KMS-11 (cell line): ENCODE measurements at regions not wholly inside any gene's neighbourhood (a gene's known extent, or its start where the extent isn't known, plus 50 kb on each side); places are given as distances from the start of the nearest gene placed in this dataset.
A peak's percentile ranks its signal among the peaks of the same experiment; 100 is the strongest.

Experiments used
- H2AFZ ChIP-seq: fragments of 200-600 bp; sonication (generic); 2 replicates; pipeline ENCODE4 v1.6.1; 2016; ENCODE audit warnings: antibody characterized with exemption, mixed run types, low read depth
- H3K27ac ChIP-seq: fragments of 200-600 bp; sonication (generic); 2 replicates; pipeline ENCODE4 v1.6.1; 2016; ENCODE audit warnings: mild to moderate bottlenecking, mixed run types
- H3K27me3 ChIP-seq: fragments of 200-600 bp; sonication (generic); 2 replicates; pipeline ENCODE4 v1.6.1; 2017; ENCODE audit warnings: mild to moderate bottlenecking, low read depth, mixed run types, moderate library complexity; ENCODE audit not compliant: insufficient read depth
- H3K36me3 ChIP-seq: fragments of 200-600 bp; sonication (generic); 2 replicates; pipeline ENCODE4 v1.6.1; 2017; ENCODE audit warnings: mild to moderate bottlenecking, mixed run types; ENCODE audit not compliant: insufficient read depth
- H3K4me1 ChIP-seq: fragments of 200-600 bp; sonication (generic); 2 replicates; pipeline ENCODE4 v1.6.1; 2016; ENCODE audit warnings: mild to moderate bottlenecking, low read depth, mixed run types; ENCODE audit not compliant: poor library complexity, severe bottlenecking
- H3K4me2 ChIP-seq: fragments of 200-600 bp; sonication (generic); 2 replicates; pipeline ENCODE4 v1.7.0; 2016; ENCODE audit warnings: mild to moderate bottlenecking, mixed run types
- H3K4me3 ChIP-seq: fragments of 200-600 bp; sonication (generic); IDR thresholded peaks from 2 replicates; pipeline ENCODE4 v1.6.1; 2017; ENCODE audit warnings: low read depth, low read length, mixed read lengths; ENCODE audit not compliant: insufficient read depth
- H3K79me2 ChIP-seq: fragments of 200-600 bp; sonication (generic); 2 replicates; pipeline ENCODE4 v1.6.1; 2016; ENCODE audit warnings: low read depth, mixed run types; ENCODE audit not compliant: insufficient read depth
- H3K9ac ChIP-seq: fragments of 200-600 bp; sonication (generic); 2 replicates; pipeline ENCODE4 v1.6.1; 2016; ENCODE audit warnings: mild to moderate bottlenecking, mixed run types
- H4K20me1 ChIP-seq: fragments of 200-600 bp; sonication (generic); 2 replicates; pipeline ENCODE4 v1.6.1; 2016; ENCODE audit warnings: mild to moderate bottlenecking, mixed run types; ENCODE audit not compliant: insufficient read depth
- TF ChIP-seq, protein P1 (sequence below): fragments of 200-600 bp; sonication (generic); conservative IDR thresholded peaks from 2 replicates; pipeline ENCODE4 v1.6.1; 2017; ENCODE audit warnings: low read depth, mild to moderate bottlenecking, antibody characterized with exemption, low read length, moderate library complexity, mixed read lengths

DNA sequence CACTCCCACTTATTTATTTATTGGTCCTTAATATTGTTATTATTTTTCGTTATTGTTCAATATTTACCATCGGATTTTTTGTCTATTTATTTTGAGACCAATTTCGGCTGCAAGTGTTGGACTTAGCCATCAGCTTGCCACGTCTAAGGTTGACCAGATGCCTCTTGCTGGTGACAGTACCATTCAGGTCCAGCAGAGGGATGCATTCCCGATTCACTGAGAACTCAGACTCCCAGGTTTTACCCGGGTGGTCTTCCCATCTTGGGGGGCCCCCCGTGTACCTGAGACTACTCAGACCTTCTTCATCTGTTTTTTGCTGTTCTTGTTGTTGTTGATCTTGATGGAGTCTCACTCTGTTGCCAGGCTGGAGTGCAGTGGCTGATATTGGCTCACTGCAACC lies 1435.2 kb downstream of the UQCRFS1 start:
- Histone ChIP-seq H4K20me1 (no peaks in the 10 kb centered on the region), H3K9ac (no peak overlapping the region), H3K36me3 (no peaks in the 10 kb centered on the region), H2AFZ (no peak overlapping the region), H3K79me2 (no peaks in the 10 kb centered on the region), H3K4me2 (no peak overlapping the region), H3K27me3 (no peaks in the 10 kb centered on the region), H3K4me1 (no peaks in the 10 kb centered on the region), H3K27ac (no peak overlapping the region), H3K4me3 (no peak overlapping the region)
- TF ChIP-seq, protein P1, sequence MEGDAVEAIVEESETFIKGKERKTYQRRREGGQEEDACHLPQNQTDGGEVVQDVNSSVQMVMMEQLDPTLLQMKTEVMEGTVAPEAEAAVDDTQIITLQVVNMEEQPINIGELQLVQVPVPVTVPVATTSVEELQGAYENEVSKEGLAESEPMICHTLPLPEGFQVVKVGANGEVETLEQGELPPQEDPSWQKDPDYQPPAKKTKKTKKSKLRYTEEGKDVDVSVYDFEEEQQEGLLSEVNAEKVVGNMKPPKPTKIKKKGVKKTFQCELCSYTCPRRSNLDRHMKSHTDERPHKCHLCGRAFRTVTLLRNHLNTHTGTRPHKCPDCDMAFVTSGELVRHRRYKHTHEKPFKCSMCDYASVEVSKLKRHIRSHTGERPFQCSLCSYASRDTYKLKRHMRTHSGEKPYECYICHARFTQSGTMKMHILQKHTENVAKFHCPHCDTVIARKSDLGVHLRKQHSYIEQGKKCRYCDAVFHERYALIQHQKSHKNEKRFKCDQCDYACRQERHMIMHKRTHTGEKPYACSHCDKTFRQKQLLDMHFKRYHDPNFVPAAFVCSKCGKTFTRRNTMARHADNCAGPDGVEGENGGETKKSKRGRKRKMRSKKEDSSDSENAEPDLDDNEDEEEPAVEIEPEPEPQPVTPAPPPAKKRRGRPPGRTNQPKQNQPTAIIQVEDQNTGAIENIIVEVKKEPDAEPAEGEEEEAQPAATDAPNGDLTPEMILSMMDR = peak; percentile 48

- H3K4me1 ChIP-seq = no peaks in the 10 kb centered on the region
- no peaks in the 10 kb centered on the region for H3K79me2 ChIP-seq
- H3K4me3 ChIP-seq = no peak overlapping the region
- H4K20me1 ChIP-seq = no peaks in the 10 kb centered on the region
- no peak overlapping the region for H2AFZ ChIP-seq
- no peaks in the 10 kb centered on the region for H3K36me3 ChIP-seq
- TF ChIP-seq, protein P1 = no peak
- no peak overlapping the region for H3K4me2 ChIP-seq
- H3K27ac ChIP-seq = no peak overlapping the region
- H3K9ac ChIP-seq = no peak overlapping the region
- H3K27me3 ChIP-seq = no peaks in the 10 kb centered on the region
Measured at GRCh38 chr19:27777242-27777641, 1435.7 kb downstream of the UQCRFS1 start.

DNA sequence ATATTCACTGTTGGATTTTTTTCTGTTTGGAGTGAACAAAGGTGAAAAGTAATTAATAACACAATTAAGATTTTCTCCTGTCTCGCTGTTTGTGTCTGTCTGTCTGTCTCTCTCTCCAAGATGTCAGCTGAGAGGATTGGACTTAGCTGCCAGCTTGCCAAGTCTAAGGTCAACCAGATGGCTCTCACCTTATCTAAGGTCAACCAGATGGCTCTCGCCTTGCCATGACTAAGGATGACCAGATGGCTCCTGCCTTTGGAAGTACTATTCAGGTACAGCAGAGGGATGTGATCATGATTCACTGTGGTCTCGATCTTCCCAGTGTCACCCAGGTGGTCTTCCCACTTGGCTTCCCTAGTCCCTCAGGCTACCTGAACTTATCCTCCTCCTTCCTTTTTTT lies 1436.4 kb downstream of the UQCRFS1 start:
- Histone ChIP-seq H3K4me3 (no peak overlapping the region), H3K27me3 (no peaks in the 10 kb centered on the region), H3K36me3 (no peaks in the 10 kb centered on the region), H3K4me2 (no peak overlapping the region), H2AFZ (no peak overlapping the region), H3K79me2 (no peaks in the 10 kb centered on the region), H4K20me1 (no peaks in the 10 kb centered on the region), H3K9ac (no peak overlapping the region), H3K4me1 (no peaks in the 10 kb centered on the region), H3K27ac (no peak overlapping the region)
- TF ChIP-seq, protein P1 = no peak

DNA sequence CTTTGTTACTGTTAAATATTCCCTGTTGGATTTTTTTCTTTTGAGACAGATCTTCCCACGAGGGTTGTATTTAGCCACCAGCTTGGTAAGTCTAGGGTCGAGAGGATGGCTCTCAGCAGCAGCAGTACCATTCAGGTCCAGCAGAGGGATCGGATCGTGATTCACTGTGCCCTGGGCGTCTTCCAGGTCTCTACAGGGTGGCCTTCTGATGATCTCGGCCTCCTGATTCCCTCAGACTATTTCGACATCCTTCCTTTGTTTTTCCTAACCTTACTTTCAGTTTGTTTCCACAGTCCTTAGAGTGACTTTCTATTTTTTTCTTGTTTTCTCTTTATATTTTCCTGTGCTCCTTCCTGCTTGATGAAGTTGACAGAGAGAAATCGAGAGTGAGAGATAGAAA lies 1436.9 kb downstream of the UQCRFS1 start:
- Histone ChIP-seq H2AFZ (no peak overlapping the region), H3K9ac (no peak overlapping the region), H3K4me3 (no peak overlapping the region), H4K20me1 (no peaks in the 10 kb centered on the region), H3K4me2 (no peak overlapping the region), H3K27ac (no peak overlapping the region), H3K79me2 (no peaks in the 10 kb centered on the region), H3K4me1 (no peaks in the 10 kb centered on the region), H3K36me3 (no peaks in the 10 kb centered on the region), H3K27me3 (no peaks in the 10 kb centered on the region)
- TF ChIP-seq, protein P1 = peak; percentile 49
